PC-9 (cell line): ENCODE measurements at regions not wholly inside any gene's neighbourhood (a gene's known extent, or its start where the extent isn't known, plus 50 kb on each side); places are given as distances from the start of the nearest gene placed in this dataset.

ENCODE experiments used
- BruUV-seq: library from RNA; stranded (reverse); fragments of 400-500 nt; replicated peaks from 2 replicates; lab custom pipeline; 2021; lab: Mats Ljungman, UMichigan
- CTCF ChIA-PET: fragments of 300-600 bp; sonication (Branson Sonifier 250); formaldehyde crosslinking; loops from one replicate; lab custom pipeline; 2022; ENCODE audit warnings: antibody characterized with exemption; lab: Charles Lee
- POLR2A ChIA-PET: fragments of 300-600 bp; sonication (Branson Sonifier 250); formaldehyde crosslinking; loops from one replicate; lab custom pipeline; 2022; ENCODE audit warnings: antibody characterized with exemption; ENCODE audit not compliant: unreplicated experiment; lab: Charles Lee
- DNase-seq, 2 experiments: peaks; one replicate each; pipeline versions ENCODE4 v3.0.0 to v3.0.0-alpha.2; 2015 to 2022; ENCODE audit warnings: mixed read lengths in 1 of 2
- H2AFZ ChIP-seq: fragments of 200-600 bp; sonication (generic); 2 replicates; pipeline ENCODE4 v1.8.1; 2017; ENCODE audit warnings: antibody characterized with exemption
- H3F3A ChIP-seq: fragments of 200-600 bp; sonication (generic); 2 replicates; pipeline ENCODE4 v1.8.1; 2017; ENCODE audit warnings: antibody characterized with exemption, mild to moderate bottlenecking, low read depth; ENCODE audit not compliant: insufficient read depth
- H3K27ac ChIP-seq: fragments of 200-600 bp; sonication (generic); 2 replicates; pipeline ENCODE4 v1.6.1; 2016; ENCODE audit warnings: mixed run types
- H3K27me3 ChIP-seq: fragments of 200-600 bp; sonication (generic); 2 replicates; pipeline ENCODE4 v1.6.1; 2016; ENCODE audit warnings: low read depth, mixed run types; ENCODE audit not compliant: insufficient read depth
- H3K36me3 ChIP-seq: fragments of 200-600 bp; sonication (generic); 2 replicates; pipeline ENCODE4 v1.6.1; 2016; ENCODE audit warnings: low read depth, mixed run types
- H3K4me1 ChIP-seq: fragments of 200-600 bp; sonication (generic); replicated peaks from 2 replicates; pipeline ENCODE4 v1.6.1; 2016; ENCODE audit warnings: mixed run types; ENCODE audit not compliant: insufficient read depth
- H3K4me2 ChIP-seq: fragments of 200-600 bp; sonication (generic); 2 replicates; pipeline ENCODE4 v1.6.1; 2017; ENCODE audit warnings: mixed run types
- H3K4me3 ChIP-seq: fragments of 200-600 bp; sonication (generic); 2 replicates; pipeline ENCODE4 v1.6.1; 2016; ENCODE audit warnings: mixed run types
- H3K79me2 ChIP-seq: fragments of 200-600 bp; sonication (generic); 2 replicates; pipeline ENCODE4 v1.6.1; 2017; ENCODE audit warnings: low read depth, mixed run types
- H3K9me2 ChIP-seq: fragments of 200-600 bp; sonication (generic); 2 replicates; pipeline ENCODE4 v1.8.1; 2017; ENCODE audit warnings: mild to moderate bottlenecking; ENCODE audit not compliant: insufficient read depth
- H3K9me3 ChIP-seq: fragments of 200-600 bp; sonication (generic); 2 replicates; pipeline ENCODE4 v1.8.1; 2016; ENCODE audit warnings: low read depth; ENCODE audit not compliant: insufficient read depth
- H4K20me1 ChIP-seq: fragments of 200-600 bp; sonication (generic); 2 replicates; pipeline ENCODE4 v1.8.1; 2017; ENCODE audit not compliant: insufficient read depth
- CTCF ChIP-seq: fragments of 200-600 bp; sonication (generic); conservative IDR thresholded peaks from 2 replicates; pipeline ENCODE4 v1.6.1; 2017; ENCODE audit warnings: mixed run types, antibody characterized with exemption, mild to moderate bottlenecking, moderate library complexity
- EZH2 ChIP-seq: fragments of 200-600 bp; sonication (generic); IDR thresholded peaks from 2 replicates; pipeline ENCODE4 v1.8.0; 2017; ENCODE audit warnings: antibody characterized with exemption, low read depth
- intact Hi-C: fragments of 100-400 bp; cut with micrococcal nuclease; formaldehyde crosslinking; loops from one replicate; pipeline ENCODE4 v1.10.0; 2022; ENCODE audit not compliant: unreplicated experiment

GRCh38 chr16:73560497-73560896 is 512.6 kb upstream of the ZFHX3 start:
- Histone ChIP-seq H3F3A (no peaks in the 10 kb centered on the region), H3K4me3 (no peak overlapping the region), H3K9me2 (no peaks in the 10 kb centered on the region), H3K4me2 (no peak overlapping the region), H3K79me2 (no peaks in the 10 kb centered on the region), H3K36me3 (no peaks in the 10 kb centered on the region), H4K20me1 (no peaks in the 10 kb centered on the region), H3K9me3 (no peaks in the 10 kb centered on the region), H3K4me1 (no peaks in the 10 kb centered on the region), H3K27me3 (peaks cover 72% of the 10 kb centered on the region), H2AFZ (no peak overlapping the region), H3K27ac (no peak overlapping the region)
- DNase-seq, result no peak
- ChIA-PET POLR2A (no interaction called here), CTCF (no interaction called here)
- no peak for TF ChIP-seq EZH2
- TF ChIP-seq CTCF, result no peak
- intact Hi-C loops, result loop anchor here (10.0 kb wide), 1 partner anchor 314 kb away; no protein-coding TSS in a partner anchor
- BruUV-seq, result no TSS peak

- intact Hi-C loops, result no loop called here
- H3K79me2 ChIP-seq, result no peaks in the 10 kb centered on the region
- no peaks in the 10 kb centered on the region for H3K36me3 ChIP-seq
- ChIA-PET POLR2A (no interaction called here), CTCF (no interaction called here)
- no peaks in the 10 kb centered on the region for H3K9me2 ChIP-seq
- no peak overlapping the region for H3K4me3 ChIP-seq
- no peak for DNase-seq
- H3K4me1 ChIP-seq, result no peaks in the 10 kb centered on the region
- H2AFZ ChIP-seq, result no peak overlapping the region
- H4K20me1 ChIP-seq, result no peaks in the 10 kb centered on the region
- no TSS peak for BruUV-seq
- no peaks in the 10 kb centered on the region for H3F3A ChIP-seq
- H3K27ac ChIP-seq, result no peak overlapping the region
- H3K4me2 ChIP-seq, result no peak overlapping the region
- H3K9me3 ChIP-seq, result no peaks in the 10 kb centered on the region
- H3K27me3 ChIP-seq, result peaks cover 83% of the 10 kb centered on the region
- no peak for TF ChIP-seq EZH2
Measured at GRCh38 chr16:73558219-73558618, 510.3 kb upstream of the ZFHX3 start.

- Histone ChIP-seq H4K20me1 (no peaks in the 10 kb centered on the region), H3K9me3 (no peaks in the 10 kb centered on the region), H3F3A (no peaks in the 10 kb centered on the region), H3K27ac (no peak overlapping the region), H3K4me3 (no peak overlapping the region), H3K4me2 (no peak overlapping the region), H3K27me3 (peaks cover 93% of the 10 kb centered on the region), H2AFZ (no peak overlapping the region), H3K4me1 (no peaks in the 10 kb centered on the region), H3K36me3 (no peaks in the 10 kb centered on the region), H3K79me2 (no peaks in the 10 kb centered on the region), H3K9me2 (no peaks in the 10 kb centered on the region)
- BruUV-seq, result no TSS peak
- no peak for DNase-seq
- intact Hi-C loops, result no loop called here
- ChIA-PET CTCF (no interaction called here), POLR2A (no interaction called here)
- no peak for TF ChIP-seq CTCF
- TF ChIP-seq EZH2, result no peak
Measured at GRCh38 chr16:73553941-73554660, 506.2 kb upstream of the ZFHX3 start.
